ENCODE measurements at regions not wholly inside any gene's neighbourhood (a gene's known extent, or its start where the extent isn't known, plus 50 kb on each side); places are given as distances from the start of the nearest gene placed in this dataset.

- no peak for DNase-seq (ENCODE audit: low read depth)
- TF ChIP-seq, protein P1, sequence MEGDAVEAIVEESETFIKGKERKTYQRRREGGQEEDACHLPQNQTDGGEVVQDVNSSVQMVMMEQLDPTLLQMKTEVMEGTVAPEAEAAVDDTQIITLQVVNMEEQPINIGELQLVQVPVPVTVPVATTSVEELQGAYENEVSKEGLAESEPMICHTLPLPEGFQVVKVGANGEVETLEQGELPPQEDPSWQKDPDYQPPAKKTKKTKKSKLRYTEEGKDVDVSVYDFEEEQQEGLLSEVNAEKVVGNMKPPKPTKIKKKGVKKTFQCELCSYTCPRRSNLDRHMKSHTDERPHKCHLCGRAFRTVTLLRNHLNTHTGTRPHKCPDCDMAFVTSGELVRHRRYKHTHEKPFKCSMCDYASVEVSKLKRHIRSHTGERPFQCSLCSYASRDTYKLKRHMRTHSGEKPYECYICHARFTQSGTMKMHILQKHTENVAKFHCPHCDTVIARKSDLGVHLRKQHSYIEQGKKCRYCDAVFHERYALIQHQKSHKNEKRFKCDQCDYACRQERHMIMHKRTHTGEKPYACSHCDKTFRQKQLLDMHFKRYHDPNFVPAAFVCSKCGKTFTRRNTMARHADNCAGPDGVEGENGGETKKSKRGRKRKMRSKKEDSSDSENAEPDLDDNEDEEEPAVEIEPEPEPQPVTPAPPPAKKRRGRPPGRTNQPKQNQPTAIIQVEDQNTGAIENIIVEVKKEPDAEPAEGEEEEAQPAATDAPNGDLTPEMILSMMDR (IDR thresholded peaks at IDR 0.05; ENCODE audit: control insufficient read depth, extremely low read depth, insufficient read depth), result no peak
- H3K4me3 ChIP-seq (ENCODE audit: low read depth, low read length), result no peak overlapping the region
These were observed 56.7 kb upstream of the GUCA2B start for GRCh38 chr1:42096554-42096953.

- DNase-seq (ENCODE audit: low read depth), result no peak
- TF ChIP-seq, protein P1 (IDR thresholded peaks at IDR 0.05; ENCODE audit: control insufficient read depth, extremely low read depth, insufficient read depth), result no peak
- H3K4me3 ChIP-seq (ENCODE audit: low read depth, low read length), result no peak overlapping the region
These were observed 64.0 kb upstream of the GUCA2B start for GRCh38 chr1:42089246-42089645.

GRCh38 chr1:42086146-42086545 is 67.1 kb upstream of the GUCA2B start:
- TF ChIP-seq, protein P1 (IDR thresholded peaks at IDR 0.05; ENCODE audit: control insufficient read depth, extremely low read depth, insufficient read depth), result no peak
- no peak for DNase-seq (ENCODE audit: low read depth)
- no peak overlapping the region for H3K4me3 ChIP-seq (ENCODE audit: low read depth, low read length)

DNA sequence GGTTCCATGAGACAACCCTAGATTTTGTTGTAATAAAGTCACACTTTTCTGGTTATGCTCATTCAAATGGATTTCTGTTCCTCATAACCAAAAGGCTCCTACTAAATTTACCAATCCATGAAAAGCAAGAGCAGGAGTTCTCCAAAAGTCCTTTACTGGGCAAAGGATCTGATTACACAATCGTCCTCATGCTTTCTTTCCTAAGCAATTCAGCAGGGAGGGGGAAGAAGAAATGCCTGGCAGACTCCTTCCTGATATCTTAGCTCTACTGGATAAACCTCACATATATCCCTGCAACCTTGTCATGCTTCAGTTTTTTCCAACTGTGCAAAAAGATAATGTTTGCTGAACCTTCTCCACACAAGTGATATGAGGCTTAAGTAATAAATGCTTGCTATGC is 67.6 kb upstream of the GUCA2B start:
- TF ChIP-seq, protein P1 (IDR thresholded peaks at IDR 0.05; ENCODE audit: control insufficient read depth, extremely low read depth, insufficient read depth), result no peak
- no peak overlapping the region for H3K4me3 ChIP-seq (ENCODE audit: low read depth, low read length)
- DNase-seq (ENCODE audit: low read depth), result no peak

DNA sequence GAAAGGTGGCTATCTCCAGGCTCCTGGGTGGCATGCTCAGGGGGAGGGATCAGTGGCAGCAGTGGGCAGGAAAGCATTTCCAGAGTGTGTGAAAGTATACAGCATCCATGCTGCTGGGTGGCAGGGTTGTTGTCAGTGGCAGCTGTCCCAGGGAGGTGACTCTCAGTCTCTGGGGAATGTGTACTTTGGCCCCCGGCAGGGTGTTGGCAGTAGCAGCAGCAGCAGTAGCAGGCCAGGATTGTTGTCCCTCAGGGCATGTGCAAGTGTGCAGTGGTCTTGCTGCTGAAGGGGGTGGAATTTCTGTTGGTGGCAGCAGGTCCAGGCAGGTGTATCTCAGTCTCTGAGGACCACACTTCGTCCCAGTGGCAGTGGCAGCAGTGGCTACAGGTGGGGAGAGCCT is 71.7 kb upstream of the GUCA2B start:
- DNase-seq (ENCODE audit: low read depth), result peak; percentile 78
- TF ChIP-seq, protein P1 (IDR thresholded peaks at IDR 0.05; ENCODE audit: control insufficient read depth, extremely low read depth, insufficient read depth), result no peak

DNA sequence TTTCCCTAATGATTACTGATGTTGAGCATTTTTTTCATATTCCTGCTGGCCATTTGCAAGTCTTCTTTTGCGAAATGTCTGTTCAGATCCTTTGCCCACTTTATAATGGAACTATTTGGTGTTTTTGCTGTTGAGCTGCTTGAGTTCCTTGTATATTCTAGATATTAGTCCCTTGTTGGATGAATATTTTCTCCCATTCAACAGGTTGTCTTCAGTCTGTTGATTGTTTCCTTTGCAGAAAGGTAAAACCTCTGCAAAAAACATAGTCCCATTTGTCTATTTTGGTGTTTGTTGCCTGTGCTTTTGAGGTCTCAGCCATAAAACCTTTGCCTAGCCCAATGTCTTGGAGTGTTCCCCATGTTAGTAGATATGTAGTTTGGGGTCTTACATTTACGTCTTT is 78.0 kb upstream of the GUCA2B start:
- TF ChIP-seq, protein P1 (IDR thresholded peaks at IDR 0.05; ENCODE audit: control insufficient read depth, extremely low read depth, insufficient read depth), result no peak
- no peak overlapping the region for H3K4me3 ChIP-seq (ENCODE audit: low read depth, low read length)
- DNase-seq (ENCODE audit: low read depth), result no peak

More for the DNA sequence above, 71.7 kb upstream of the GUCA2B start:
- H3K4me3 ChIP-seq (ENCODE audit: low read depth, low read length), result no peak overlapping the region

- no peak overlapping the region for H3K4me3 ChIP-seq (ENCODE audit: low read depth, low read length)
- TF ChIP-seq, protein P1 (IDR thresholded peaks at IDR 0.05; ENCODE audit: control insufficient read depth, extremely low read depth, insufficient read depth), result no peak
- DNase-seq (ENCODE audit: low read depth), result no peak
These were observed 82.2 kb upstream of the GUCA2B start for GRCh38 chr1:42070996-42071395.
